HG02943 (cell line): ENCODE measurements at regions not wholly inside any gene's neighbourhood (a gene's known extent, or its start where the extent isn't known, plus 50 kb on each side); places are given as distances from the start of the nearest gene placed in this dataset.

ENCODE experiments used
- ATAC-seq: cut with Tn5 transposase; IDR thresholded peaks from one replicate; pipeline ENCODE4 v1.9.1; 2021; ENCODE audit warnings: mild to moderate bottlenecking, low read depth, moderate library complexity; ENCODE audit not compliant: unreplicated experiment

DNA sequence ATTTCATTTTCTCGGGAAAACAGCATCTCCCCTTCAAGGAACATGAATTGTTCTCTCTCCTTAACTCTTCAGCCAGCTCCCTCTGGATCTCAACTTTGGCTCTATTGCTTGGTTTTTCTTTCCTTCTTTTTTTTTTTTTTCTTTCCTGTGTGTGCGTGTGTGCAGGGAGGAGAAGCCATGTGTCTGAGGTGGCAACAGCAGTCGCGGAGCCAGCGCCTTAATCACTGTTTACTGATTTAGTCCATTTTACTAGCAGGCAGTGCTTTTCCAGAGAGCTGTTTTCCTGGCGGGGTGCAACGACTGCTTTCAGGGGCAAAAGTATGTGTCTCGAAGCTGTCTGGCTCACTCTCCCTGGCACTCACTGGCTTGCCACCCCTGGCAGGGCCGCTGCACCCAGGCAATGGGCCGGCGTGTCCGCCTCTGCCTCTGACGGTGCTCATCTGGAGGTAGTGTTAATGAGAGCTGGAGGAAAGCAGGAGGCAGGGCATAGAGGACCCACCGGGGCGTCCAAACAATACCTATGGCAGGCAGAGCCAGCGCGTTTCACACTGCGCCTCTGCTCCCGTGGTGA, 835.4 kb upstream of the NR2F2 start:
- ATAC-seq, result no peak

DNA sequence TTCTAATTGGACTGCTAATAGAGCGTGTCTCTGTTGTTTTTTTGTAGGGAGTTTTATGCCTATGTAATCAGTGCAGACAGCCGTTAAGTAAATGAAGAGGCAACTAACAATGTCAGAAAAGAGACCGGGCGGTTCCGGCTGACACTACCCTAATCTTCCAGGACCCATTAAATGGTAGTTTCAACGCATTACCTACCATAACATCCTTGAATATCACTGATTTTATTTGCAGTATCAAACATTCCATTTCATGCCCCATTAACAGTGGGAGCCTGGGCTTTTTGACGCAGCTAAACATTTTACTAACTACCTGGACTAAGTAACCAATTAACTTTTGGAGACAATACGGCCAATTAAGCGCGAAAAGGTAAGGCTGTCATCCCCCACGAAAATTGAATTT, 832.9 kb upstream of the NR2F2 start:
- ATAC-seq, result no peak

DNA sequence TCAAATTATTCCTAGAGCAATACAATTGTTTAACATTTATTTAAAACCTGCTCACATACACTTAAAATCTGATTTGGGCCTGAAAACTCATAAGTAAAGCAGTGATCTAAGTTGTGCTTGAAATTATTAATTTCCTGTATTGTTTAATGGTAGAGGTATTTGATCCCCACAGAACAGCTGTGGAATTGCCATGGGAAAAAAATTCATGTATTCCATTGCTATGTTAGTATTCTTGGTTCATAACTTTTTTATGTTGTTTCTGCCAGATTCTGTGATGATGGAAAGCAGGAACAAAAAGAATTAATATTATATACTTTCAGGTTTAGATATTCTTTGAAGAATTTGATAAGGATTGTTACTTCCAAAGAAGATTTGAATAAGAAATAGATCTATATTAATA, 831.5 kb upstream of the NR2F2 start:
- no peak for ATAC-seq

DNA sequence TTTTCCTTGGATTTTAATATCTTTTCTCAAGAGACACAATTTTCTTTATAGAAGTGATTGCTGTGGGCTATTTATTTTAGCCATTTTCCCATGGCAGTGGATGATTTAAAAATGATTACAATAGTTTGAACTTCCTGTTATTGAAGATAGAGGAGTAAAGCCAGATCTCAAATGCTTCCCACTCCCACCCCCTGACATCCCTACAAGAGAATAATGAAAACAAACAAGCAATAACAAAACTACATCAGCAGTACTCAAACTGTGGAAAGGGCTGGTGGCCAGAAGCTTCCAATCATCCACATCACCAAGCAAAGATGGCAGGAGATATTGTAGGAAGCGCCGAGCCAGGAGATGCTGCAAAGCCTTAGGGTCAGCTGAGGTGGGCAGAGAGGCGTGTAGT, 831.1 kb upstream of the NR2F2 start:
- ATAC-seq, result no peak

DNA sequence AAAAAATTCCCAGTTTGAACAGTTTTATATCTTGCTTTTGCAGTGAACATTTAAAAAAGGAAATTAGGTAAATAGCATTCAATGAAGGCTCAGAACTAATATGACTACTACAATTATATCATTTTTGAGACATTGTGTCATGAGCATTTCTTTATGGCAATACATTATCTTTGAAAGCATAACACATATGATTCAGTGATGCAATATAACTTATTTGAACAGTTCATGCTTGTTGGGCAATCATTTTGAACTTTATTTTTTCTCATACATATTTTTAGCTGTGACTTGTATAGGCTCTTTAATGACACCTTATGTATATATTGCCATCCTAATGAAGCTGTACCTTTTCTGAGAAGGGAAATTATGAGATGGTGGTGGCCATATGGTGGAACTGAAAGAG, 828.6 kb upstream of the NR2F2 start:
- ATAC-seq, result no peak

DNA sequence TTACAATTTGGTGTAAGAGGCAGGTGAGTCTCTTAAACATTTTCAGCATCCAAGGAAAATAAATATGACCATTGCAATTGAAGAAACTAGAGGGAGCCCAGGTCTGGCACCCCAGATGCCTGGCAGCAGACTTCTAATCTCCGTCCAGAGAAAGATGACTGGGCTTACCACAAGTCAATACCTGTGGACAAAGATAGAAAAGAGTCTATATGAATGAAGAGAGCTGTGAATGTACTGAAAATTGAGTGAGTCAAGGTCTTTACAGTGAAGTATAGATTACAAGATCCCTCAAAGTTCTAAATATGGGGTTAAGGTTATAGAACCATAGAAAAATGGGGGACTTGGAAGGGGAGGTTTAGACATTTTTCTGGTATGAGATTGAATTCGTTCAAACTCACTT, 827.4 kb upstream of the NR2F2 start:
- ATAC-seq, result no peak

DNA sequence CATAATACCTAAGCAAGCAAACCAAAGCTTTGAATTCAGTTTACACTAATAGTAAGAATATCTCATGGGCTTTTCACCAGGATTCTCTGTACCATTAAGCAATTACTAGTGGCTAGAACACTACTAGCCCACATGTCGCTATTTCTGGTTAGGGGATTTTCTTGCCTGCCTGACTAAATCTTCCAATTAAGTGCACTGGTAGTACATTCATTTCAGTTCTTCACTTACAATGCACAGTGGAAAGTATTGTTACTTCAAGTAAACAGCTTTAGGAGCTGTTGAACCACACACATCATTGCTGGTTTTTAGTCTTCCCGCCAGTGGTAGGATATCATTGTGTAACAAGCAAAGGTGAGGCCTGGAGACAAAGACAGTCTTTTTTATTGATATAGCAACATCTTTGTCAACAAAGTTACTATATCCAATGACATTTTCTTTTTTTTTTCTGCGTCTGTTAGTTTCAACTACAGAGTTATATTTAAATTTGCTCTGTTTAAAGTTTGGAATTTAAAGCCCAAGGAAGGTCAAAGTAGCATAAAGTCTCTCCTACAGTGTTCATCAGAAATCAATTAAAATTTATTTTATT, 826.8 kb upstream of the NR2F2 start:
- ATAC-seq, result no peak

DNA sequence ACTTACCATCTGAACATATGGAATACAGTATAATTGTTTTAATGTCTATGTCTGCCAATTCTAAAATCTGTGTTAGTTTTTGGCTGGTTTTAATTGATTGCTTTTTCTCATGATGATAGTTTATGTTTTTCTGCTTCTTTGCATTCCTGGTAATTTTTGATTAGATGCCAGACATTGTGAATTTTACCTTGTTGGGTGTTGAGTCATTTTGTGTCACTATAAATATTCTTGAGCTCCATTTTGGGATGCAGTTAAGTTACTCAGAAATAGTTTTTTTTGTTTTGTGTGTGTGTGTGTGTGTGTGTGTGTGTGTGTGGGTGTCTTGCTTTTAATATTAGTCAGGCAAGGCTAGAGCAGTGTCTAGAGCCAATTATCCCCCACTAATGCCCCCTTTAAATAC, 818.8 kb upstream of the NR2F2 start:
- no peak for ATAC-seq

DNA sequence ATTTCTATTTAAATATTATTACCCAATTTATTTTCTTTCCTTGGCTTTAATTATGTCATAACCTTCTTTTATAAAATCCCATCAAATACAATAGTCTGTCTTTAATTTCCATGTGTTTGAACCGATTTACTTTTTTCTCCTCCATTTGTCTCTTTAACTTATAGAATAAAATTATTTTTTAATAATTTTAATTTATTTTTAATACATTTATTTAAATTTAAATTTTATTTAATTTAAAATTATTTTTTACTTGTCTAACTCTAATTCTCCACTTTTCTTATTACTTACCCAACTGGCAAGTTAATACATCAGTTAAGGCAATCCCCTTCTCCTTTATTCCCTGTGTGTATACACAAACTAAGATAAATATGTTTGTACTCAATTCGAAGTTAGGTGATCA, 817.6 kb upstream of the NR2F2 start:
- ATAC-seq, result no peak

DNA sequence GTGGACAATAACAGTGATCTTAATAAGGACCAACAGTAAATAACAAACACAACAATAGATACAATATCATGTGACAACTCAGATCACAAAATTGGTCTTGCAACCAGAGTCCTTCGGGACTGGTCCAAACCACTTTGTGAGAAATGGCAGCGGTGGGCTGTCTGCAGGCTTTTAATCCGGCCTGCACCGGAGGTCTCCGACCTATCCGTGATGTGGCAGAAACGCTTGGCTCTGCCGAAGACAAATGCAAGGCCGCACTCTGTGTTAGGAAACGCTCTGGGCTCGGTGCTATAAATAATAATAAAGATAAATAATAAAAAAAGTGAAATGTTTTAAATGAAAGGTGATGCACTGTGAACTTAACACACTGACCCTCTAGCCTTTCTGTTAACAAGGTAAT, 810.6 kb upstream of the NR2F2 start:
- ATAC-seq, result no peak

DNA sequence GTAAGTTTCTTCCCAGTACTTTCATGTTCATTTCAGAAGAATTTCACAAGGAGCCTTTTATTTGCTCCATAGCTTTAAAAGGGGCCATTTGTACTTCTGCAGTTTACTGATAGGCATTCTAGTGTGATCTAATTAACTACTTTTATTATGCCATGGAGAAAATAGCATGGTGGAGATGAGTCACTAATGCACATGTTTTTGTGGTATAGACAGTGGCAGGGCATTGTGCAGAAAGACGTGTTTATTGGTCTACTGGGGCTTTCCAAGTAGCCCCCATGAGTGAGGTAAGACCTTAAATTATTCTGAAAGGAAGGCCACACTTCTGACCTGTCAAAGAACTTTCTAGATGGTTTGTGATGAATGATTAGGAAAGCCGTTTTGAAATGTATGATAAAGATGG, 810.0 kb upstream of the NR2F2 start:
- ATAC-seq, result no peak

DNA sequence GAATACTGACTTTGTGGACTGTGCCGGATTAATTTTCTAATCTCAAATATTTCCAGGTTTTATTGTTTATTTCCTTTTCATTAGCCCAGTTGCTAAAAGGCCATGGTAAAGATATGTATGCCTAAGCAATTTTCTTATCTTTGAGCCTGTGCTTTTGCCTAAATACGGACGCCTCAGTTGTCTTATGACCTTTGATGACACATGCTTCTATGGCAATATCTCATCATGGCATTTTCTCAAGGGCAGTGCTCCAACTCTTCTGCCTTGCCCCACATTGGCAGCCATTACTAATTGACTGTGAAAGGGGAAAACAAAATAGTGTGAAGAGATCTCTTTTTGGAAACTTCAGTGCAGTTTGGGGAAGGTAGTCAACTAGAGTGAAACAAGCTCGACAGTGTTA, 809.6 kb upstream of the NR2F2 start:
- no peak for ATAC-seq

DNA sequence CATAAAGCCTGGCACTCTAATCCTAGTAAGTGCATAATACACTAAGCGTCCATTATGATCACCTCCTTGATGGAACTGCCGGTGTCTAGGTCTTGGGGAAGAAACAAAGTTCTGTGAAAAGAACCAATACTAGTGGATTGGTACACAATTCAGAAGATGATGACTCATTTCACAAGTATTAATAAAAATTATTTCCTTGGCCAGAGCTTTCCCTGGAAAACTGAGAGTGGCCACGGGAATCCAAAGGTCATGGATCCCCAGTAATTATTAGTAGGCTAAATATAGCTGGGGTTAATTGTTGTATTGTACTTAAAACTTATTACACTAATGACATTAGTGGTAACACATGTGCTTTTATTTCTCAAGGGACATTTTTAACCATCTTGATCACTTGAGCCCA, 808.0 kb upstream of the NR2F2 start:
- ATAC-seq, result no peak

DNA sequence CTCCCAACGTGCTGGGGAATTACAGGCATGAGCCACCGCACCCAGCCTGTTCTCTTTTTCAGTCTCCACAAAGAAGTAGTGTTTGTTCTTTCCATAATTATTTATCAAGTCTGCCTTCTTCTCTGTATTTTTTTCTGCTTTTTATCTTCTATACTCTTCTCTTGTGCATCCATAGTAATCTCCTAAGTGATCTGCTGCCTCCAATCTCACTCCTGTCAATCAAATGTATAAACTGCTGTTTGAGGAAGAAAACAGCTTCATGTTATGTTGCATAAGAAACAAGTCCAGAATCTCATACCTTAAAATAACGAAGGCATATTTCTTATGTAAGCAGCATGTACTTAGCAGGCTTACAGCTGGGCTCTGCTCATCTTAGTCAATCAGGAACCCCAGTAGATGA, 801.6 kb upstream of the NR2F2 start:
- ATAC-seq, result no peak

DNA sequence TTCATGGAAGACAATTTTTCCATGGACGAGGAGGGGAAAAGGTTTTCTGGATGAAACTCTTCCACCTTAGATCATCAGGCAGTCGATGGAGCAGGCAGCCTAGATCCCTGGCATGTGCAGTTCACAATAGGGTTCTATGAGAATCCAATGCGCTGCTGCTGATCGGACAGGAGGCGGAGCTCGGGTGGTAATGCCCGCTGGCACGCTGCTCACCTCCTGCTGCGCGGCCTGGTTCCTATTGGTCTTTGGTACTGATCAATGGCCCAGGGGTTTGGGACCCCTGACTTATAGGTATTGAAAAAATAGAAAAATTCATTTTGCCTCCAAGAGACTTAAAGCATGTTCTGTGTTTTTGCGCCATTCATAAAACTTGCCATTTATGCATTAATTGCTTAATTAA, 793.9 kb upstream of the NR2F2 start:
- no peak for ATAC-seq

DNA sequence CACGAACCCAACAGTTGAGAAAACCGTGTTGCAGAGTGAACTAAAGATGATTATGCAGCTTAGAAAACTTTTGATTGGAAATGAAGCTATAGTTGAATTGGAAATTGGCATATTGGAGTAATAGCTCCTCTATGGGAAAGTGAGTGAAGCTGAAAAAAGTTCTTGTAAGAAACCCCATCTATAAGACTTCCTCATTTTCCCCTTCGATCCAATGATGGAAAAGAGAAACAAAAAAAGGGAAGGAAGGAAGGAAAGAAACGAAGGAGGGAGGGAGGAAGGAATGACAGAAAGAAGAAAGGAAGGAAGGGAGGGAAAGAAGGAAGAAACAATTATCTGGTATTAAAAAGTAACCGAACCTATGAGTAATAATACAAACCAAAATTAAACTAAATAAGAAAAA, 791.8 kb upstream of the NR2F2 start:
- no peak for ATAC-seq

DNA sequence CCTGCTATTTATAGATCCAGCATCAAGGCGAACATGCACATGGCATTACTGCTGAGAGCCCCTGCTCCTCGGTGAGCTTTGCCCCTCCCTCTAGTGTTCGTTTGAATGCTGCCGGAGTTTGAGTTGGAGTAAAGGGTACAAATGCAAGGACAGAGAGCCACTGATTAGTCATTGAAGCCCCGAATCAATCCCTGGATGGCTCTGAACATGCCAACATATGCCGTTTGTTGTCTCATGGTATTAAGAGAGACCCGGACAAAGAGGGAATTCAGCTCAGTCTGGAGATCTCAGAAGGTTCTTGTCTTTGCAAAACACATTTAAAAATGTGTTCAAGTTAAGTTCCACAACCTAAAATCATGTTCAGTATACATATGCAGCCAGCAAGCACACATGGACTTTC, 789.2 kb upstream of the NR2F2 start:
- ATAC-seq, result no peak

DNA sequence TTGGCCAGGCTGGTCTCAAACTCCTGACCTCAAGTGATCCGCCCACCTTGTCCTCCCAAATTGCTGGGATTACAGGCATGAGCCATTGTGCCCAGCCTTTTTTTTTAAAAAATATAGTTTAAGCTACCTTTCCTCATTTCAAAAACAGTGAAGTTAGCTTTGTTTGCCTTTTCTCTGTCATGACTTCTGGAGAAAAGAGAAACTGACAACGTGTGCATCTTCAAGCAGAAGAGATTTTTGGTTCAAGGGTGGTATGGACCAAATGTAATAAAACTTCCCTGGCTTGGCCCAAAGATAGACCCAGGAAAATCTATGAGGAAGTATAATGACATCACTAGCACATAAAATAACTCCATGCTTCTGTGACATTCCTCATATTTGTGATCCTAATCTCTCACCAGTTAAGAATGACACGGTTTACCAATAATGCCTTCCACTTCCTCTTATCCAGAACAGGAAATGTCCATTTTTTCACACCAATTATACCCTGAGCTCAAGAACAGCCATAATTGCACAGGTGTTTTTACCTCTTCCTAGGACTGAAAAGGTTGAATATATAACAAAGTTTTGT, 781.2 kb upstream of the NR2F2 start:
- no peak for ATAC-seq

DNA sequence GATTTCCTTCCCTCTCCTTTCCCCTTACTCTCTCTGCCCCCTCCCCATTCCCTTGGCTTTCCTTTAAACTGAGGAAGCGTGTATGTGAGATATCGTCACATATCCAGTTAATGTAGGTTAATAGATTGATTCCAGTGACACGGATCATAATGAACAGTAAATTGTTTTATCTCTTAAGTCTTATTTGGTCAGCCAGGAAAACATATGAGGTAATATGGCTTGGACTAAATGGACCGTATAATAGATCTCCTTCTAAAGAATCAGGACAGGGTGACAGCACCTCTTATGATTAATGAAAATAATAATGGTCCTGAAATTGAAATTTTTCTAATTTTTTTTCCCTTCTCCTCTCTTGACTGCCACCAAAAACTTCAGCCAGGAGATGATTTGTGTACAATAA, 779.8 kb upstream of the NR2F2 start:
- no peak for ATAC-seq

DNA sequence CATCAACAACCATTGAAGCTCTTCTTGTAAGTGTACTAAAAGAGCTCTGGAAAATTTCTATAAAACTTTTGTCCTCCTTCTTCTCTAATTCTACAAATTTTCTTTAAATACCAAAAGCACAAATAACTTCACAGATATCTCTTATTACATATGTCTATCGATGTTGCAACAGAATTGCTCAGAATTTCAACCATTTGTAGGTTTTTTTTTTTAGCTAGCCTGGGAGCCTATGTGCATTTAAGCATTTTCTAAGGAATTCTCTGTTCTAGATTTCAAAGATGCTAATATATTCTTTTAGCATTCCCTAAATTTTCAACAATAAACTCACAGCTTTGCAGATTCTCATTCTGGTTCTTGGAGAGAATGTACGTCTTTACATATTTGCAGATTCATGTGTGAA, 774.3 kb upstream of the NR2F2 start:
- ATAC-seq, result no peak

DNA sequence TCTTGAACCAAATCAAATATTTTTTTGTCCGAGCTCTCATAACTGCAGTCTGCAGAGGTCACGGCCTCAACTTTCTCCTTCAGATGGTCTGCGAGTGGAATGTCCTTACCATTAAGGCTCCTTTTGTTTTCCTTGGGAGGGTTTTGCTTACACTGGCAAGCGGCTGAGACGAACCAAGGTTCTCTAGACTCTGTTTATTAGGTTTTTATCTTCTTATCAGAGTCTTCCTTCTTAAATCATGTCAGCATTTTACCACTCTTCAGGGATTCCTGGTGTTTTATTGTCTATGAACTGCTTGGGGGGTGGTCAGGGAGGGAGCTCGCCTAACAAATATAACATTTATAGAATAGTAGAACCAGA, 773.7 kb upstream of the NR2F2 start:
- ATAC-seq, result no peak

DNA sequence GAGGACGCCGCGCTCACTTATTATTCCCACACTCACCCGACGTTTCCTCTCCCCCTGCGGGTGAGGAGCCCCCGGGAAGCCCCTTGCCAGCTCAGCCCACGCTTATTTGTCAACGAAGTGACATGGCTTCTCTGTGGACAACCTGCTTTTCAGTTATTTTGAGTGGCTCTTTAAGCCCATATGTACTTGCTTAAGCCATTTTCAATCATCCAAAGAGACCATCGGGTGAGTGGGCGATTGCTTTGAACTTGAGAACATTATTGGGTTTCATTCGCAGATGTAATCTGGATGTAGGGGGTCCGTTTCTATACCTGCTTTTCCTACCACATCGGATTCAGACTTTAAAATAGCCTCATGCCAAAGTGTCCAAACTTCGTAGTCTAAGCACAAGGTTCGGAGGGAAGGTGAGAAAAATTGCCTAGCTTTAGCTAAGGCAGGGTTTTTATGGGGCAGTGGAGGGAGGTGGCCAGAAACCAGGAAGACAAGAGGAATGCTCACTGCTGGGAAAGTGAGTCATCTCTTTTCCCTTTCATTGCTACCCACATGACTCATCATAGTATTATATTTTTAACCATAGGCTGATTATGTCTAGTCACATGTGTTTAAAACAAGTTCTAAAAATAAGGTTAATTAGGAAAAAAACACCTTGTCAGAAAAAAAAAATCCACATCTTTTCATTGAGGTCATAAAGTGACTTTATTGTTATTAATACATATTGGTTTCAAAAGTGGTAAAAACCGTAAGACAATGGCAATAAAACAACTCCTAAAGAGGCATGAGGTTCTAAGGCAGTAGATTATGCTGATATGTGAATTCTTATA, 773.1 kb upstream of the NR2F2 start:
- ATAC-seq, result no peak
